NCI-H510A treated with DMSO at 0.1 percent for 48 hours (cell line): ENCODE measurements at regions not wholly inside any gene's neighbourhood (a gene's known extent, or its start where the extent isn't known, plus 50 kb on each side); places are given as distances from the start of the nearest gene placed in this dataset.
A peak's percentile ranks its signal among the peaks of the same experiment; 100 is the strongest.

Experiments
- DNase-seq: peaks from one replicate; lab custom pipeline; 2025; lab: John Stamatoyannopoulos, UW

DNA sequence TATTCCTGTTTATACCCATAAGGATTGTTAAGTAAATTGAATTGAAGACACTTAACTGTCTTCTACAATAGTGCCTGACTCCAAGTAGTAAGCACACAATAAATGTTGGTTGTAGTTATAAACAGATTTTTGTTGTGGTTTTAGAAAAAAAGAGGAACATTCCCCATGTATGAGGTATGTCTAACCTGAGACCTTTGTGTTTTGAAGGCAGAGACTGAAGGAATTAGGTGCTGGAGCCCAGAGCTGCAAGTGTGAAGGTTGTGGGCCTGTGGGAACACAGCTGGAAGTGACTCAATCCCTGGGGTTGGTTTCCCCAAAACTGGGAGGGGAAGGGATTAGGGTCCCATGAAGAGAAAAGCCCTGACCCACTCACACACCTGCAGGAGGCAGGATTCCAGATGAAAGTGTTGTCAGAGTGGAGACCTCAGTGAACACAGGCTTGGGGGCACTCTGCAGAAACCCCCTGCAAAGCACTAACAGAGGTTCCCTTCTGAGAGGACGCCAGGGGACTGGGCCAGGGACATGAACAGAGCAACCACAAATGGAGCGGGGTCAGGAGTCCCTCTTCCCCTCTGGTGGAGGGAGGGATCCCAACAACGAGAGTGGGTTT is 265.1 kb upstream of the KLF14 start:
- DNase-seq = no peak

DNA sequence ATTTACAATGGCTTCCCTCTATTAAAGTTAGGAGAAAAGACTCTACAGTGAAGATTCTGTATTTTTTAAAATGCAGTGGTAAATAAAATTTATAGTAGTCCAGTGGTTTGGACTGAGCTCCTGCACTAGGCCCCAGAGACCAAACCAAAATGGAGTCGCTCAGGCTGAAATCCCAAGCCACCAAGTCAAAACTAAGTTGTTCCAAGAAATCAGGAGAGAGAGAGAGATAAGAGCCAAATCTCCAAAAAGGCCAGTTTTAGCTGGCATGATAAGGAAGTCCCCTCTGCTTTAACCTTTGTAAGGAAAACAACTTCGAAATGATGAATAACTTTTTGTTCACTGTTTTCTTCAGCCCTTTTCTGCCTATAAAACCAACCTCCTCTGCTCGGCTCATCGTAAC is 265.9 kb upstream of the KLF14 start:
- no peak for DNase-seq

DNA sequence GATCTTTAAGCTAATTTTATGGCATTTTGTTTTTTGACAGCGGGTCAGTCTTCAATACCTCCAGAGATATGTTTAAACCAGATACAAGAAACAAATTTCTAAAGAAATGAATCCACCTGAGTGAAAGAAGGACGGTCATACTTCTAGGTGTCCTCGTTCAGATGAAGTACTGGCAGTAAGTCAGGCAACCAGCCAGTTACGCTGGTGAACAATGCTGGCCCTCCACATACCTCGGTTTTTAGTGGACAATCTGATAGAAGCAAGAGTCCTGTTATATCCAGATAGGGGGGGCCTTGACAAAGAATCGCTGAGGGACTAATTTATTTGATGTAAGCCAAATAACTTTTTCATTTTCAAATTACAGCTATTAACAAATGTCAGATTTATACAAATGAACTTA is 266.4 kb upstream of the KLF14 start:
- no peak for DNase-seq

DNA sequence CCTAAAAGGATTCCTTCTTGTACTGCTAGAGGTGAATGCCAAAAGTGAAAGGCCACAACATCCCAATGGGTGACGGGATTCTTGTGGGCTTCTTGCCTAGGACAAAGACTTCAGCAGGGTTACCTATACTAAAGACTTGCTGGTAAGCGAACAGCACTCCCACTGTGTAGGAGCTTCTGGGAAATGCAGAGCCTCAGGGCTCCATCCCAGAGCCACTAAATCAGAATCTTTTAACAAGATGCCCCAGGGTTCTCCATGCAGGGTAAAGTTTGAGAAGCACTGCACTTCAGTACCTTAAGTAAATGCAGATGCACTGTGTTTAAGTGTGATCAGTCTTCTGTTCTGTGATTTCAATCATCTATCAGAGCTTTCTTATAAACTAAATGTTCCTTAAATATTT is 266.9 kb upstream of the KLF14 start:
- DNase-seq = no peak

DNA sequence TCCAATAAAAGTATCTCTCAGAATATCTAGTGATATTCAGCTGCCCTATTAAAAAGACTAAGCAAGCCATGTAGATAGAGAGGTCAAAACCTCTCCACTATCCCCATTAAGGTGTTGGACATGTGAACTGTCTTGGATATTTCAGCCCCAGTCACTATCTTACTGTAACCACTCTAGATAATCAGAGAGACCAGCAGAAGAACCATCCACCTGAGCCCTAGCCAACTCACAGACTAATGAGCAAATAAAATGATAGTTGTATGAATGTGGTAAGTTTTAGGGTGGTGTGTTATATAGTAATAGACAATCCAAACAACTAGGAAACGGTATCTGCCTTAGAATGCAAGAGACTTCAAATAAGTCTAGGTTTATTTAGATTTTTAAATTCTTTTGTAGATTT is 268.6 kb upstream of the KLF14 start:
- DNase-seq = no peak

DNA sequence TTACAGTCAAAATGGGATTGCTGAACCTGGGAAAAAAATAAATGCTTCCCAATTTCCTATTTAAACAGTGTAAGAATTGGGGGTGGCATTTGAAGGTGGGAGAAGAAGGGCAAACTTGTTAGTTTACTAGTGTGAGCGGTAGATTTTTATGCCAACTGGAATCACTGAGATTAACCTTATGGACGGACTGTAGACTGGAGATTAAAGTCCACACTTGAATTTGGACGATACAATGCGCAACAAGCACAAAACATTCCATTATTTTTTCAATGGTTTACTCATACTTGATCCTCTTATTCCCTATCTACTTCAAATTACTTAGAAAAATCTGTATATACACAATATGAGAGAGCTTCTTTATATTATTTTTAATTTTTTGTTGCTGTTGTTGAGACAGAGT is 269.6 kb upstream of the KLF14 start:
- no peak for DNase-seq

DNA sequence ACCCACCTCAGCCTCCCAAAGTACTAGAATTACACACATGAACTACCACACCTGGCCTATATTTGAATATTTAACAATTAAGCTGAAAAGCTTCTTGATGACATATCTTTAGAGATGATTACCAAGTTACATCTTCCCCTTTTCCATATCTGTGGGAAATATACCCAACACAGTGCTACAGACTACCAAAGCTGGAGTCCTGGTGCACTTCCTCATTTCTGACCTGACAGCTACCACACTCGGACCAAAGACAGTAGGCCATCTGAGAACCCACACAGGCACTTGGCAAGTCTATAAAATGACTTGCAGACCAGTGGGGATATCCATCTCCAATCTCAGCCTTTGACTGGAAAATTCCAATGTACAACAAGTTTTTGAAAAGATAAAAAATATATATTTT is 270.4 kb upstream of the KLF14 start:
- no peak for DNase-seq

DNA sequence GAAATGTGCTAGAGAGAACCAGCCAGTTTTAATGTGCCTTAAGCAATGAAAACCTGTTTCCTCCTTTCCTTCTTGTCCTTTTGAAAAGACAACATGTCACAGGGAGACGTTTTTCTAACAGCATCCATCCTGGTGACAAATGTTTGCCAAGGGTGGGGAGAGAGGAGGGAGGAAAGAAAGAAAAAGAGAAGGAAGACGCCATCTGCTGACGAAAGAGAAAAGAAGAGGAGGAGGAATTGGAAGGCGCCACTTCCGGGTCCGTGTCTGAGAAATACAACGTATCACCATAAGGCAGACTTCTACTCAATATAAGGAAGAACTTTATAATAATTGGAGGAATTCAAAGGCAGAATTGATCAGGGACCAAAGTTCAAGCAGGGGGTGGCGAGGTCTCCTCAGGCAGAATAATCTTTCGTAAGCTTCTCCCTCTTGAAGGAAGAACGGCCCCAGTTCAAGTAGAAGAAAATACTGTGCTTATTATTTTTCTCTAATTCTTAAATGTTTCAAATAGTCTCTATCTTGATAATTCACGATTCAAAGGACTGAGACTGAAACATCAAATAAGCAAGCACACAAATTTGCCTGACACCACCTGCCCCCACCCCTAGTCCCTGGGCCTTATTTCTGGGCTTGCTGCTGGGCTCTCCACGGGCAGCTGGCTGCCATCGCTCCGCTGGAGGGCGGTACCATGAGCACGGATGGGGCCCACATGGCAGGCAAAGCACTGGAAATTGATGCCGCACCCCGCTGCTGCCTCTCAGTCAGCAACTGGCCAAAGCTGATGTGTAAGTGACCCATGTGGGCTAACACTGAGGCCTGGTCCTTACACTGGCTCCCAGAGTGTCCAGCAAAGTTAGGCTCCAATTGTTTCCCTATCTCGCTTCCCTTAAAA is 273.7 kb upstream of the KLF14 start:
- peak; percentile 42 for DNase-seq

DNA sequence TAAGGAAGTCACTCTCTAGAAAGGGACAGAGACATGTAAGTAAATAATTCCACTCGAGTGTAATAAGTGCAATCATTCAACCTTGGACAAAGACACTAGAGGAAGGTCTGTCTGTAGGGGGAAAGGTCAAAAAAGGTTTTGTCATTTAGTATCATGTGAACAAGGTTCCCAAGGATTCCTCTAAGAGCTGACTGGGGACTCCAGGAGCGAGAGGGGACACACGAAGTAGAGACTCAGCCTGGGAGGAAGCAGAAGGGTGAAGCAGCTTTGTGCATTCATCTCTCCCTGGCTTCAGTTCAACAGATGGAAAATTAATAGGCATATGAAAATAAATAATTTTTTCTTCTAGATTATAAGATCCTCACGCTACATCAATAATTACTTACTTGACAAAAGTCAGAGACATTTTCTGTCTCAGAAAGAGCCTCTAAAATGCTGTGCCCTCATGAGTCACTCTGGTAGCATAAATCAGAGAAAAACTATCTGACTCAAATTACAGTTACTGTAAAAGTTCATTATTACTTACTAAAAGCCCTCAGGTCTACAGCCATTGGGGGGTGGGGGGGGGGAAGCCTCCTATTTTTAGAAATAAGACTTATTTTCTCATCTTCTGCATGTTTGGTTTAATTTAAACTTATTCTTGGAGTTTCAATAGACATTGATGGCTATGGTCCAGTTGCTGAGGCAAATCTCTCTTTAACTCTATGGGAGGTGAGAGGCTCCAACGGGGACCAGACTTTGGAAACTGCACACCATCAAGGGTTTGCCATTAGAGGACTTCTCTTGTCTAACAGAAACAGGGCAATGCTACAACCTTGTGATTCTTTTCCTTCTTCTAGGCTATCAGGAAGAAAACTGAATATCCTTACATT is 275.1 kb upstream of the KLF14 start:
- no peak for DNase-seq

DNA sequence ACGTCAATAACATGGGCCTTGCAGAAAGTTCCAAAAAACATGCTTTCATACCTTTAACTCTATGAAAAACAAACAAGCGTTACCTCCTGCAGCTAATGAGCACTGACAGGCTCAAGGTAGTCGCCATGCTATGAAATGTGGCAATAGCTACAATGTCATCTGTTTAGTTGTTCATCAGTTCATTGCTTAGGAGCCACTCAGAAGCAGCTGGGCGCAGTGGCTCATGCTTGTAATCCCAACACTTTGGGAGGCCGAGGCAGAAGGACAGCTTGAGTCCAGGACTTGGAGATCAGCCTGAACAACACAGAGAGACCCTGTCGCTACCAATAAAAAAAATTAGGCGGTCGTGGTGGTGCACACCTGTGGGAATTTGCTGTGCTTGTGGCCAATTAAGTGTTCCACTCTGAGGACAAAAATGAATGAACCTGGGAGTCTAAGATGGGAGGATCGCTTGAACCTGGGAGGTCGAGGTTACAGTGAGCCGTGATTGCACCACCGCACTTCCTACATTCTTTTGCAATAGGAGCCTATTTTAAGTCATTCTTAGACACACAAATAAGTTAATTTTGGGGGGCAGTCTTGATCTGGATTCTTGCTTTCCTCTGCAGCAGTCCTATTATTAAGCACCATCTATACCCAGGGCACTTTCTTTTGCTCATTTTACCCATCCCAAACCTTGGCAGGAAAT is 276.2 kb upstream of the KLF14 start:
- no peak for DNase-seq

DNA sequence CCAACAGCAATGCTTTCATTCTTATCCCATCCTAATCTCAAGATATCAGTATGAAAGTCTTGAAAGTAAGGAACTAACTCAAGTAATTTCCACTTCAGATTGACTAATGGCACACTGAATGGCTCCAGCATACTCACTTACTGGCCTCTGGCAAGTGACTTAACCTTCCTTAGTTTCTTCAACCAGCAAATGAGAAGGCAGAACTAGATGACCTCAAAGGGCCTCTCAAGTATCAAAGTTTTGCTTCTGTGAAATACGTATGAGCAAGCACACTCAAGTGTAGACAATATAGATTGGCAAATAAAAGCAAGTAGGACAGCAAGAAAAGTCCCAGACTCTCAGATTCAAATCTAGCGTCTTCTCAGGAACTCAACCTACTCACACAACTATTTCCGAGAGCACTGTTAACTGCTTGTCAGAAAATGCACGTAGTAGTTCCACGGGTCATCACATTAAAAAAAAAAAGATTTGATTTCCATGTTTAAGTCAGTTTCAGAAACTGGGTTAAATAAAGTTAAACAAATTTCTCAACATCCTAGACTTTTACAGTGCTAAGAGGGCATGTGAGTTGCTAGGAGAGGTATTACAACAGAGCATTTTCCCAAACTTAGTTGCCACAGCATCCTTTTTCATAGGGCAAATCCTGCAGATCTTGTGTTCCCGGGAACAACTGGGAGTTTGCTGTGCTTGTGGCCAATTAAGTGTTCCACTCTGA is 276.9 kb upstream of the KLF14 start:
- DNase-seq = no peak

DNA sequence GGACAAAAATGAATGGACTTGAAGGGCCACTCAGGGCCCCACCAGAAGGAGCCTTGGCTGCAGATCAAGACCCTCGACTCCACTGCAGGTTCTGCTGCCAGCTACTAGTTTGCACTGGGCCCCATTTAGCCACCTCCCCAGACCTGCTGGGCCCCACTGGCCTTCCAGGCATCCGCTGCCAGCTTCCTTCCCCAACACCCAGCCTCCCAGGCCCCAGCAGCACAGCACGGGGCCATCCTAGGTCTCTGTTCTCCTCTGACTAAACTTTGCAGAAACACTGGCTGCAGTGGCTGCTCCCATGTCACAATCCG is 277.4 kb upstream of the KLF14 start:
- DNase-seq = no peak

DNA sequence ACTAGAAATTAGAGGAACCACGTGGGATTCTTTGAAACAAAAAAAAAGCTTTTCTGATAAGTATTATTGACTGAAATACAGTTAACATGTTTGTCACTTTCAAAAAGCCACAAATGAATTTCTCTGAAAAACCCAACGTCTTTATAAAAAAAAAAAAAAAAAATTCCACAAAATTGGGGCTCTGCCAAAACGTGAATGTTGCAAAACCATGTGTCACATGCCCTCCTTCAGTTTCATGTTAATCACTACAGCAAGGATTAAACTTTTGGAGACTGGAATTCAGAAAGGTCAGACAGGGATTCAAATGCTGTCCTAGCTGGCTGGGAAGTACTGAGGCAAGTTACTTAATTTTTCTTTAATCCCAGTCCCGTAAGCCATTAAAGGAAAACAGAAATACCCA is 278.0 kb upstream of the KLF14 start:
- no peak for DNase-seq

DNA sequence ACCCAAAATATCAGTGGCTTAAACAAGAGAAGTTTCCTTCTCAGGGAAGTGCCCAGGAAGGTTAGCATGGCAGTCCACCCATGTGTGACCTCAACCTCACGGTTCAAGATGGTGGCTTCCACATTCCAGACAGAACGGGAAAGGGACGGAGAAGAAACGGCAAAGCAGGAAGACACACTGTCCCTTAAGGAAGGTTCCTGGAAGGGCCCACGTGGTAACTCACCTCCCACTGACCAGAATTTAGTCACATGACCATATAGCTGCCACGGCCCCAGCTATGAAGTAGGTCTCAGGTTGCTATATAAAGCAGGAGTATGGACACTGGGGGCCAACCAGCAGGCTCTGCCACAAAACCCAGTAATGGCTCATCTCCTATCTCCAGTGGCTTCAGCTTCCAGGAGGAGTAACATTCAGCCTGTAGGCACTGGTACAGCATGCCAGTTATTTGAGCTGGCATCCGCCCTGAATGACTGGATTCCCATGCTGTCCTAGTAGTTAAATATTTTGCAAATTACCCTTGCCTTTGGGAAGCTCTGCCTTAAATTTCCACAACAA is 278.5 kb upstream of the KLF14 start:
- no peak for DNase-seq

DNA sequence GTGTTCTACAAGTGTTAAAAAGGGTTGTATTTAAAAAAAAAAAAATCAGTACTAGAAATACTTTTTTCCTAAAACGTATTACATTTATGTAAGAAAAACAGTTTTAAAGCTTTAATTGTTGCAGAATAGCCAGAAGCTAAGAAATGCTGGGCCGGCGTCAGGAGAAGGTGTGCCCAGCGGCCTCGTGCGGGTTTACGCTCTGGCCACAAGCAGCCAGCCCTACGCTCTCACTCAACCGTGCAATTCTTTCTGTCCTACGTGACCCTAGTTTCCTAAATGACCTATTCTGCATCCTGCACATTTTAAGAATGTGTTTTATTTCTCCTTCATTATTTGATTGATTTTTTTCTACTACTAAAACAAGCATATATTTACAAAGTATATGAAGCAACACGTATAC is 279.7 kb upstream of the KLF14 start:
- no peak for DNase-seq

DNA sequence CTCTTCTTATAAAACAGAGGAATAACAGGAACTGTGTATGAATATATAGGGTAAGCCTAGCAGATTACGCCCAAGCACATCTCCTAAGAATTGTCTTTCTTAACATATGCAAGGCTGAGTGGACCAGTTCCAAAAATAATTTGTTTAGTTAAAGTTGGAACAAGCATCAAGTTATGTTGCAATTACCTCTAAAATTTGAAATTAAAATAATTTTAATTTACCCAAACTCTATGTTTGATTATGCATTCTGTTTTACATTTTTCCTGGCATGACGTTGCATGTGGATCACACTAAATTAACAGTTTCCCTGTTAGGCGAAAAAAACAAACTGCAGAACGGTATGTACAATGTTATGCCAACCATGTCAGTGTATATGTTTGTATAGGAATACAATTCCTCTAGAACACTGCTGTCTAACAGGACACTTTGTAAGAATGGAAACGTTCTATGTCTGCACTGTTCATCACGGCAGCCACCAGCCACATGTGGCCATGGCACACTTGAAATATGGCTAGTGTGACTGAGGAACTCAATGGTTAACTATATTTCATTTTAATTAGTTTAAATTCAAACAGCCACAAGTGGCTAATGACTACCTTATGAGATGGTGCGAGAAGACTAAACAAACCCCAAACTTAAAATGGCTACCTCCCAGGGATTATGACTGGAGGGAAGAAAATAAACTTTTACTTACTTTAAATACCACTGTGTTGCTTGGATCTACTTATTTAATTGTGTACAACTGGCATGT is 281.1 kb upstream of the KLF14 start:
- no peak for DNase-seq

DNA sequence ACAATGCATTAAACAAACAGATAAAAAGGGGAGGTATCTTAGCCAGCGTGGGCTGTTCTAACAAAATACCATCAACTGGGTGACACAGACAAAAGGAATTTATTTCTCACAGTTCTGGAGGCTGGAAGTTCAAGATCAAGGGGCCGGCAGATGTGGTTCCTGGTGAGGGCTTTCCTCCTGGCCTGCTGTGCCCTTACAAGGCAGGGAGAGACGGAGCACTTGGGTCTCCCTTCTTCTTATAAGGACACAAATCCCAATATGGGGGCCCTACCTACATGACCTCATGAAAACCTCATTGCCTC is 281.6 kb upstream of the KLF14 start:
- DNase-seq = no peak

DNA sequence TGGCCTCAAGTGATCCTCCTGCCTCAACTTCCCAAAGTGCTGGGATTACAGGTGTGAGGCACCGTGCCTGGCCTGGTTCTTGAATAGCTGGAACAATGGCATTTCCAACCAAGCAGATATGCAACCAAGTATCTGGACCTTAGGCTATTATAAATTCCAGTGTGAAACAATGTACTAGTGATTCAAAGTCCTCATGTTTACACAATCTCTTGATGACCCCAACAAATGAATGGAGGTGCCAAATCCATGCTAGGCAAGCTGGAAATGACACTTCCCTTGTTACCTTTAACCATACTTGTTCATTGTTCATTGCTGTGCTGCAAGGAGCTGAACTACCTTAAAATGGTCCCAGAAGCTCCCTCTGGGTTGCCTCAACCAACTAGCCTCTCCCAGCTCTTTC is 282.2 kb upstream of the KLF14 start:
- DNase-seq = no peak

DNA sequence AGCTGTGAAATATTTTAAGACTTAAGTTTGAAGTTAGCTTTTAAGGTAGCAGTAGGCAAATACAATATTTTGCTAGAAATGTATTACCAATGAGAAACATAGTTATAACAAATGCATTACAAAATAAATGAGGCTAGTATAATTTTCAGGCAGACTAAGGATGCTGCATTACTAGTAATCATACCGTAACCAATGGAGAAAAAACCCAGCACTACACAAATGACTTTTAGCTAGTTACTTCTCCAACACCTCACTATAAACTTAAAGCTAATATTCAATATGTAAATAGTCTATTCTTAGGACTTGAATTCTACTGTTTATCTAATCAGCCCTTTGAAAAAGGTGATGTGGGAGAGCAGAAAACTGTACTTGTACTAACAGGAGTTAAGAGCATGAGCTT is 285.3 kb upstream of the KLF14 start:
- DNase-seq = no peak

DNA sequence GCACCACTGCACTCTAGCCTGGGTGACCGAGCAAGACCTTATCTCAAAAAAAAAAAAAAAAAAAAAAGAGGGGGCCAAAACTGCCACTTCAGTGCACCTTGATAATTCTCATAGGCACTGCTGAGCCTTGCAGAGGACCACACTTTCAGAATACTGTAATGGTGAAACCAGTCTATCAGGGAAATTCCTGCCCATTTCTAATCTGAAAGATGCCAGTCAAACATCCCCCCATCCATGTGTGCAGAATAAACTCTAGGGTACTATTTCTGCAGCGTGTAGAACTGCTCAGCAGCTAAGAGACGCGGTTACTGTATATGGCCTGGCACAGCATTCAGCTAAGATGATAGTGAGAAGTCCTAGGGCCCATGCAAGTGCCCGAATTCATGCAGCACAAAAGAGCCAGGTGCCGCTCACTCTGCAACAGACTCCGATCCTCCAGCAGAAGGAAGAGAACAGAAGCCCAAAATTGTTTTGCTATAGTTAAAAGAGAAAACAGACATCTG is 286.8 kb upstream of the KLF14 start:
- no peak for DNase-seq

DNA sequence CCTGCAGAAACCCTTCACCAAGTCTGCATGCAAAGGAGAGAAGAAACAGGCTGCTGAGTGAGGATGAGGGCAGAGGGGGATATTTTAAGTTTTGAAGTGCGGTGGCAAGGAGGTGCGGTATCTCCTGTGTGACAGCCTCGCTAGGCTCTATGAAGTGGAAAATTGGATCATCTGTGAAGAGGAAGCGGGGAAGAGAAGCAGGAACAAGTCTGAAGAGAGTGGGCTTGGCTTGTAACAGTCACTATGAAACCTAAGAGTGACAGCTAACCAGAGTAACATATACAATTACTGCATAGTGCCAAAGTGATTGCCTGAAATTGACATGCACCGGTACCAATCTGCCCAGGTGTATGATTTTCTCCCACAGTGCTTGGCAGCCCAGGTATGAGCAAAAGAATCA is 287.5 kb upstream of the KLF14 start:
- no peak for DNase-seq
